ENCODE measurements at regions not wholly inside any gene's neighbourhood (a gene's known extent, or its start where the extent isn't known, plus 50 kb on each side); places are given as distances from the start of the nearest gene placed in this dataset.

DNA sequence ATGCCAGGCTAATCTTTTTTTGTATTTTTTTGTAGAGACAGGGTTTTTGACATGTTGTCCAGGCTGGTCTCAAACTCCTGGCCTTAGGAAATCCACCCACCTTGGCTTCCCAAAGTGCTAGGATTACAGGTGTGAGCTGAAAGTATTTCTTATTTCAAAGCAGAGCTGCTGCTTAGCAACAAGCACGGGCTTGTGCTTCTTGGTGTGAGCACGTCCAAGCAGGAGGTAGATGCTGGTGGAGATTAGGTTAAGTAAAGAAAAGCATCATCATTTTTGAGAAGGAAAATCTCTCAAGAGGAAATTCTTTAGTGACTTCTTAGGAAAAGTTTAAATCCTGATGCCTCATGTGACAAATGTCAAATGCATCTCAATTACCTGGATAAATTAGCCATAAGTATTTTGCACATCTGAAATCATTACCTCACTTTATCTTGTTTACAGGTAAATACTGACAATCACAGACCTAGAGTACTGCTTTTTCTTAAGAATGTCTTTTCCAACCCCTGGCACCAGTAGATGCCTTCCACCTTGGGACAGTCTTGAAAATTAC is 431.8 kb upstream of the FZD8 start:
- Histone ChIP-seq H3K27me3 (ENCODE audit: control insufficient read depth, insufficient read depth, low read length) (no peaks in the 10 kb centered on the region), H3K9ac (ENCODE audit: low read length) (no peak overlapping the region), H3K4me1 (ENCODE audit: control insufficient read depth, insufficient read depth, low read length) (no peaks in the 10 kb centered on the region), H3K4me3 (ENCODE audit: low read length) (no peak overlapping the region), H3K36me3 (ENCODE audit: control insufficient read depth, insufficient read depth, low read length) (no peaks in the 10 kb centered on the region), H3K9me3 (ENCODE audit: control insufficient read depth, low read length) (no peaks in the 10 kb centered on the region)

DNA sequence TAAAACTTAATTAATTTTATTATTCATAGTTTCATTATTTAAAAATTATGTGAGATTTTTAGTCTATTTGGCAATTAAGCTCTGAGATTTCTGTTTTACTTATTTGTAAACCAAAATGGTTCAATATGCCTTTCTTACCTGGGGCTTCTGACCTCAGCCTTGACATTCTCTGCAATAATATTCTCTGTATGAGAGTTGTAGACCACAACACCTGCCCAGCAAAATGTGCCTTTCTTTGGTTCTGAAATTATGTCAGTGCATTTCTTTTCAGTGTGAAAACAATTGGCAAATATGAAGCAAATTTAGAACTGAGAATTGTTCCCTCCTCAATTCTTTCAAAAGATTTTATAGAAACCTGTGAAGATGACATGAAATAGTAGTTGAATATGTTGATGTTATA is 426.4 kb upstream of the FZD8 start:
- no peaks in the 10 kb centered on the region for H3K36me3 ChIP-seq (ENCODE audit: control insufficient read depth, insufficient read depth, low read length)
- no peak overlapping the region for H3K4me3 ChIP-seq (ENCODE audit: low read length)
- H3K9me3 ChIP-seq (ENCODE audit: control insufficient read depth, low read length): no peaks in the 10 kb centered on the region
- no peaks in the 10 kb centered on the region for H3K4me1 ChIP-seq (ENCODE audit: control insufficient read depth, insufficient read depth, low read length)
- H3K9ac ChIP-seq (ENCODE audit: low read length): no peak overlapping the region
- no peaks in the 10 kb centered on the region for H3K27me3 ChIP-seq (ENCODE audit: control insufficient read depth, insufficient read depth, low read length)

DNA sequence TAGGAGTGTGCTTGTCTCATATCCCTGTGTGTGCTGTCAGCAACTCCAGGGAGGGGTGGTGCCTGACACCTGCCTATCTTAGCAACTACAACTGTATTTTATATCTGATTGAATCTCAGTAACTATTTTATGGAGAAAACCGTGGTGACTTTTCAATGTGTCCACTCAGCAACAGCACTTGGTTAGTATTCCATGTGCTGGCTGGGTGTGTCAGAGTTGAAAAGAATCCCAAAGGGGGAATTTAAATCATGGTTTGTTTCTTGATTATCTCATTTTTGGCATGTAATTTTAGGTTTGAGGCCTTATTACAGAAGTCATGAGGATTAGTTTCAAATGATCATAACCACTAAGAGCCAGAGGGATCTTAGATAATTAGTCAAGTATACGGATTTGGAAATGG is 425.7 kb upstream of the FZD8 start:
- Histone ChIP-seq H3K4me3 (ENCODE audit: low read length) (no peak overlapping the region), H3K9ac (ENCODE audit: low read length) (no peak overlapping the region), H3K27me3 (ENCODE audit: control insufficient read depth, insufficient read depth, low read length) (no peaks in the 10 kb centered on the region), H3K9me3 (ENCODE audit: control insufficient read depth, low read length) (no peaks in the 10 kb centered on the region), H3K4me1 (ENCODE audit: control insufficient read depth, insufficient read depth, low read length) (no peaks in the 10 kb centered on the region), H3K36me3 (ENCODE audit: control insufficient read depth, insufficient read depth, low read length) (no peaks in the 10 kb centered on the region)

DNA sequence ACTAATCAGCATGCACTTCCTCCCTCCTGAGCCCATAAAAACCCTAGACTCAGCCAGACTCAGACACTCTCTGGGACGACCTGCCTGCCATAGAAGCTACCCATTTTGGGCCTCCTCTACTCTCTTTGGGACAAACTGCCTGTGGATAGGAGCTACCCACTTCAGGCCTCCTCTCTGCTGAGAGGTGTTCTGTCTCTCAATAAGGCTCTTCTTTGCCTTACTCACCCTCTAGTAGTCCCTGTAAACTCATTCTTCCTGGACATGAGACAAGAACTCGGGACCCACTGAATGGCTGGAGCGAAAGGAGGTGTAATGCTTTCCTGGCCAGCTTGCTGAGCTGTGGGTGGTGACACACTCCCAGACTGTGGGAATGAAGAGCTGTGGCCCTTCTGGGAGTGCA is 424.8 kb upstream of the FZD8 start:
- no peaks in the 10 kb centered on the region for H3K27me3 ChIP-seq (ENCODE audit: control insufficient read depth, insufficient read depth, low read length)
- H3K4me3 ChIP-seq (ENCODE audit: low read length): no peak overlapping the region
- no peak overlapping the region for H3K9ac ChIP-seq (ENCODE audit: low read length)
- no peaks in the 10 kb centered on the region for H3K36me3 ChIP-seq (ENCODE audit: control insufficient read depth, insufficient read depth, low read length)
- no peaks in the 10 kb centered on the region for H3K9me3 ChIP-seq (ENCODE audit: control insufficient read depth, low read length)
- no peaks in the 10 kb centered on the region for H3K4me1 ChIP-seq (ENCODE audit: control insufficient read depth, insufficient read depth, low read length)

DNA sequence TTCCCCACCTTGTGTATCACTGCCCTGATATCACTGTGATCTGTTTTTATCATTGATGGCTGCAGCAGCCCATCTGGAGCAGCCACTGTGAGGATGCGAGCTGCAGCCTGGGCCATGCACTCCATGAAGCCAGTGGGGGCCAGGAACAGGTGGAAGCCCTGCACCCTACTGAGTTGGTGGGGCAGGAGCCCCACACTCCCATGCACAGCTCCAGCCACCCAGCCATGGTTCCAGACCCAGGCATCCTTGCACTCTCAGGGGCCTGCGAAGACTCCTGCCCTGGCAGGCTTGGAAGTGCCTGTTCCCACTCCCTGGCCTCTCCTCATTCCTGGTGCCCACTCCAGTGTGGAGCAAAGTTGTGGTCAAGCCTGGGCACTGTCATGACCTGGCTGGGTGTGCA is 424.0 kb upstream of the FZD8 start:
- H3K4me3 ChIP-seq (ENCODE audit: low read length): no peak overlapping the region
- H3K27me3 ChIP-seq (ENCODE audit: control insufficient read depth, insufficient read depth, low read length): no peaks in the 10 kb centered on the region

DNA sequence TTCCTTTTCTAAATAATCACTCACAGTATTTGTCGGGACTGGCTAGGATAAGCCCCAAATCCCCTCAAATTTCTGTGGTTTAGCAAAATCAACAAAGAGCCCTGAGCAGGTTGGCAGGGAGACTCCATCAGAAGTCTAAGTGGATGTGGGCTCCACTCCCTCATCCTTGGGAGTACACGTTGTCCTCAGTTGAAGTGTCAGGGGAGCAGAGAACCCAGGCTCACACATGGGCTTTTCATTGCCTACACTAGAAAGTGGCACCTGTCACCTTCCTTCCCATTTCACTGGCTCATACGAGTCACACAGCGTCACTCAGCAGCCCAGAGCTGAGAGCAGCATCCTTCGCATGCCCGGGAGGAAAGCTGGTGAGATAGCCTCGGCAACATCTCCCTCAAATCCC is 421.3 kb upstream of the FZD8 start:
- Histone ChIP-seq H3K9ac (ENCODE audit: low read length) (no peak overlapping the region), H3K36me3 (ENCODE audit: control insufficient read depth, insufficient read depth, low read length) (no peaks in the 10 kb centered on the region), H3K4me1 (ENCODE audit: control insufficient read depth, insufficient read depth, low read length) (no peaks in the 10 kb centered on the region), H3K4me3 (ENCODE audit: low read length) (no peak overlapping the region), H3K9me3 (ENCODE audit: control insufficient read depth, low read length) (no peaks in the 10 kb centered on the region), H3K27me3 (ENCODE audit: control insufficient read depth, insufficient read depth, low read length) (no peaks in the 10 kb centered on the region)

More for the DNA sequence above, 424.0 kb upstream of the FZD8 start:
- no peaks in the 10 kb centered on the region for H3K9me3 ChIP-seq (ENCODE audit: control insufficient read depth, low read length)
- no peaks in the 10 kb centered on the region for H3K36me3 ChIP-seq (ENCODE audit: control insufficient read depth, insufficient read depth, low read length)
- H3K4me1 ChIP-seq (ENCODE audit: control insufficient read depth, insufficient read depth, low read length): no peaks in the 10 kb centered on the region
- no peak overlapping the region for H3K9ac ChIP-seq (ENCODE audit: low read length)

DNA sequence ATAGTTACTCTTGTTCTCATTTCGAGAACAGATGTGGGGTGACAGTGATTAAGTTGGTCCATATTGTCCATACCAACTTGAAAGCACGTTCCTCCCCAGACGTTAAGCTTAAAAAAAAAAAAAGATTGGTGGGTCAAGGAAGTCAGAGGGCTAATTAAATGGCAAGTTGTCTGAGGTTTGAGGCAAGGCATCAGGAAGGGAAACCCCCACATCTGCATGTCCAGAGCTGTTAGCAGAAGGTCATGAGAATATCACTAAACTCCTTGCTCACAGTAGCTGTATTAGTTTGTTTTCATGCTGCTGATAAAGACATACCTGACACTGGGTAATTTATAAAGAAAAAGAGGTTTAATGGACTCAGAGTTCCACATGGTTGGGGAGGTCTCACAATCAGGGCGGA is 415.6 kb upstream of the FZD8 start:
- no peaks in the 10 kb centered on the region for H3K27me3 ChIP-seq (ENCODE audit: control insufficient read depth, insufficient read depth, low read length)
- no peak overlapping the region for H3K9ac ChIP-seq (ENCODE audit: low read length)
- H3K4me3 ChIP-seq (ENCODE audit: low read length): no peak overlapping the region
- H3K36me3 ChIP-seq (ENCODE audit: control insufficient read depth, insufficient read depth, low read length): no peaks in the 10 kb centered on the region
- no peaks in the 10 kb centered on the region for H3K9me3 ChIP-seq (ENCODE audit: control insufficient read depth, low read length)
- no peaks in the 10 kb centered on the region for H3K4me1 ChIP-seq (ENCODE audit: control insufficient read depth, insufficient read depth, low read length)

DNA sequence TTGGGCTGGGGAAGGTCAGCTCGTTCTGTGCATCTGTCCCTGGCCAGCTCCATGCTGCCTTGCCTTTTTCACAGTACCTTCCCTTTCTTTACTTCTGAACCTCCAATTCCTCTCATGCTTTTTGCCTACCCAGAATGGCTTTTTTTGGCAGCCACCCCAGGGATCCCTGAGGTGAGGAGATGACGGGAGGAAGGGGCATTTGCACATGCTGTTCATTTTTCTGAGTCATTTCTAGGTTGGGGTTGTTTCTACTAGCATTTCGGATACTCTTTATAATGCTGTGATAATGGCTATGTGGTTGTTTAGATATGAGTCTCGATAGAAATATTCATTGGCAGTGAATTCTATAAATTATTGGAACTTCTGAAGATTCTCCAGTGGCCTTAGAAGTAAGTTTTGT is 415.1 kb upstream of the FZD8 start:
- H3K4me3 ChIP-seq (ENCODE audit: low read length): no peak overlapping the region
- no peaks in the 10 kb centered on the region for H3K27me3 ChIP-seq (ENCODE audit: control insufficient read depth, insufficient read depth, low read length)
- H3K4me1 ChIP-seq (ENCODE audit: control insufficient read depth, insufficient read depth, low read length): no peaks in the 10 kb centered on the region
- H3K36me3 ChIP-seq (ENCODE audit: control insufficient read depth, insufficient read depth, low read length): no peaks in the 10 kb centered on the region
- H3K9ac ChIP-seq (ENCODE audit: low read length): no peak overlapping the region
- H3K9me3 ChIP-seq (ENCODE audit: control insufficient read depth, low read length): no peaks in the 10 kb centered on the region

DNA sequence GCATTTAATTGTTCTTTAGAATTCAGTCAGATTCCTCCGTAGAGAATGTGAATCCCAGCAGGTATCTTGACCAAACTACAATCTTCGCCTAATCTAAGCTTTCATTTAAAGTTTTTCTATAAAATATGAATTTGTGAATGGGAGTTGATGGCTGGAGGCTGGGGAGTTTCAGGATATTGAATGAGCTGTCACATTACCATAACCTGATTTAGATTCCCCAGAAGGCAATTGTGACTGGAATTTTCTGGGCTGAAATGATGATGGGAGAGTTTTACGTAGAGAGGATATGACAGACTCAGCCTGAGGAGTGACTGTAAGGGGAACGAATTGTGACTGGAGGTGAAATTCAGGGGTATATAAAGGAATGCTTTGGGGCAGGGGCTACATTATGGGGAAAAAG is 411.7 kb upstream of the FZD8 start:
- Histone ChIP-seq H3K36me3 (ENCODE audit: control insufficient read depth, insufficient read depth, low read length) (no peaks in the 10 kb centered on the region), H3K4me3 (ENCODE audit: low read length) (no peak overlapping the region), H3K4me1 (ENCODE audit: control insufficient read depth, insufficient read depth, low read length) (no peaks in the 10 kb centered on the region)

DNA sequence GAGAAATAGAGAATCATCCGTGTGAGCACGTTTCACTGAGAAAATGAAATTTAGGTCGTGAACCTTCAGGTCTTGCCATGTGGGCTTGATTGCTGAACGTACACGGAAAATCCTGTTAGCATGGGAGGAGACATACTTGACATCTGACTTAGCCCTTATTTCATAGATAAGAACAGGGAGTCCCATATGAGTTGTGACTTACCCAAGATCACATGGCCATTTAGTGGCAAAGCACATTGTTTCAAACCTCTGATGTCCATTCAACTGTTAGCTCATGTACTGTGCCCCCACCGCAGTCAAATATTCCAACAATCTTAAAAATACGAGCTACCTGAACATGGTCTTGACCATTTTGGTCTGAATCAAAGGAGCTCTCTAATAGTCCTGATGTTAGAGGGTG is 411.2 kb upstream of the FZD8 start:
- Histone ChIP-seq H3K9ac (ENCODE audit: low read length) (no peak overlapping the region), H3K36me3 (ENCODE audit: control insufficient read depth, insufficient read depth, low read length) (no peaks in the 10 kb centered on the region), H3K9me3 (ENCODE audit: control insufficient read depth, low read length) (no peaks in the 10 kb centered on the region), H3K4me3 (ENCODE audit: low read length) (no peak overlapping the region), H3K27me3 (ENCODE audit: control insufficient read depth, insufficient read depth, low read length) (no peaks in the 10 kb centered on the region), H3K4me1 (ENCODE audit: control insufficient read depth, insufficient read depth, low read length) (no peaks in the 10 kb centered on the region)

More for the DNA sequence above, 411.7 kb upstream of the FZD8 start:
- Histone ChIP-seq H3K27me3 (ENCODE audit: control insufficient read depth, insufficient read depth, low read length) (no peaks in the 10 kb centered on the region), H3K9ac (ENCODE audit: low read length) (no peak overlapping the region), H3K9me3 (ENCODE audit: control insufficient read depth, low read length) (no peaks in the 10 kb centered on the region)

DNA sequence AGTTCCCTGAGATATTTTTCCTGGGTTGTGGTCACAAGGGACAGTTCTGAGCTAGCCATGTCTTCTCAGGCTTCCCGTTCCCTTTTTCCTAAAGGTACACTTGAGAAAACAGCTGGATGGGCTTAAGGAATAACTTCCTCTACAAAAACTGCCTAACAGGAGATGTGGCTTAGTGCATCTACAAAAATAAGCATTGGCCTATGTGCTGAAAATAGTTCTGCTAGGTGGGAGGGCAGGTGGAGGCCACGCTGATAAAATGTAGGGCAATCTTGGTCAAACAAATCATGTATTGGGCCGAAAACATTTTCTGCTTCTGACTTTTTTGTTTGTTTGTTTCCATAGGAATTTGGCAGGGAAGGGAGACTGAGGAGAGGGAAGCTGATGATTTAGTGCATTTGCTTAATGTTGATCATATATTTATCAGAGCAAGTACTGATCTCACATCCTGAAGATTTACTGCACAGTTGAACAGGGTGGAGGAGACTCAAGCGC is 409.4 kb upstream of the FZD8 start:
- no peak overlapping the region for H3K9ac ChIP-seq (ENCODE audit: low read length)
- H3K27me3 ChIP-seq (ENCODE audit: control insufficient read depth, insufficient read depth, low read length): no peaks in the 10 kb centered on the region
- H3K36me3 ChIP-seq (ENCODE audit: control insufficient read depth, insufficient read depth, low read length): no peaks in the 10 kb centered on the region
- H3K4me3 ChIP-seq (ENCODE audit: low read length): no peak overlapping the region
- no peaks in the 10 kb centered on the region for H3K4me1 ChIP-seq (ENCODE audit: control insufficient read depth, insufficient read depth, low read length)
- H3K9me3 ChIP-seq (ENCODE audit: control insufficient read depth, low read length): no peaks in the 10 kb centered on the region

DNA sequence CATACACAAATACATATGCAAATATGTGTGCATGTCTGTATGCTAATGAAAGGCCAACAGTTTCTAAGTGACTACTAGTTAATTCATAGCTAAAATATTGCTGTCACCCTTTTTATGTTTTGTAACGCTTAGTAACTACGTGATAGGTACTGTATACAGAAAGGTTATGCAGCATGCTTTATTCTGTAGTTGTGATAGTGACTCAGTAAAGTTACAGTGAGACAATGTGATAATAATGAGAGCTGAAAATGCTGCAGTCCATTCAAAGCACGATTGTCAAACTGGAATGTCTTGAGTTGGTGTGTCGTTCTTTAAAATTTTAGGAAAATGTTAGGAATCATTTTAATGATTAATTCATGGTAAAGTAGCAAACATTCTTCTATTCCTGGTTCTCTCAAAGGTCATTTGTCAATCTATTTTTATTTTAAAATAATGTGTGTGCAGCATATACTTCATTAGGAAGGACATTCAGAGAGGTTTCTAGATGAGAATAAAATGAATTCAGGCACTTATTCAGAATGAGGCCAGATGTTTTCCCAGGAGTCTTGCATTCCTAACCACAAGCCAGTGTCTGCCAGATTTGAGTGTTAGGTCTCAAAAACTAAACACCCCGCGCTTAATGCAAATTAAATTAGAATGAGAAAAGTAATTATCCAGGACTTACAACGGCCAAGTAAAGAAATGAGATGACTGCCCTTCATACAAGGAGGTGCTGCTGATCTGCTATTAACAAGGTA is 408.8 kb upstream of the FZD8 start:
- Histone ChIP-seq H3K27me3 (ENCODE audit: control insufficient read depth, insufficient read depth, low read length) (no peaks in the 10 kb centered on the region), H3K9ac (ENCODE audit: low read length) (no peak overlapping the region), H3K4me1 (ENCODE audit: control insufficient read depth, insufficient read depth, low read length) (no peaks in the 10 kb centered on the region), H3K36me3 (ENCODE audit: control insufficient read depth, insufficient read depth, low read length) (no peaks in the 10 kb centered on the region), H3K4me3 (ENCODE audit: low read length) (no peak overlapping the region), H3K9me3 (ENCODE audit: control insufficient read depth, low read length) (no peaks in the 10 kb centered on the region)
